ENCODE measurements at regions not wholly inside any gene's neighbourhood (a gene's known extent, or its start where the extent isn't known, plus 50 kb on each side); places are given as distances from the start of the nearest gene placed in this dataset.

- TF ChIP-seq CTCF (IDR thresholded peaks at IDR 0.05) (no peak), POLR2A (IDR thresholded peaks at IDR 0.05) (no peak)
These were observed 1307.3 kb upstream of the ZEB2 start for GRCh38 chr2:145827235-145827634.
